ENCODE measurements at regions not wholly inside any gene's neighbourhood (a gene's known extent, or its start where the extent isn't known, plus 50 kb on each side); places are given as distances from the start of the nearest gene placed in this dataset.

GRCh38 chr21:37987668-37988067, 71.4 kb upstream of the KCNJ6 start:
- Histone ChIP-seq H3K9me3 (ENCODE audit: control insufficient read depth, insufficient read depth, low read depth, low read length) (no peaks in the 10 kb centered on the region), H3K4me3 (ENCODE audit: low read depth, low read length) (no peak overlapping the region), H3K36me3 (ENCODE audit: control insufficient read depth in 2 of 2, insufficient read depth in 1 of 2, low read length in 2 of 2) (no peaks in the 10 kb centered on the region), H3K27ac (ENCODE audit: extremely low read depth, low read depth, low read length) (0 out of 2 replicates have a peak overlapping the region, but pooled peaks have one; percentile 47), H3K4me1 (ENCODE audit: control insufficient read depth, insufficient read depth, low read length) (peaks cover 10% of the 10 kb centered on the region)
- ChIA-PET POLR2A (no interaction called here), CTCF (interaction anchor here (0.5 to 1.2 kb wide), 2 partner anchors 62 to 139 kb away, joined by 3 to 4 read pairs; no protein-coding TSS in a partner anchor)
- TF ChIP-seq ZNF133 (tag by site-specific recombination; IDR thresholded peaks at IDR 0.05) (no peak), ZNF510 (tag by site-specific recombination; IDR thresholded peaks at IDR 0.05; ENCODE audit: insufficient replicate concordance) (peak; percentile 90)

GRCh38 chr21:37993071-37993470, 76.8 kb upstream of the KCNJ6 start:
- TF ChIP-seq ZNF114 (tag by site-specific recombination; IDR thresholded peaks at IDR 0.05) (no peak), ZNF488 (tag by site-specific recombination; IDR thresholded peaks at IDR 0.05) (no peak), ZNF560 (tag by site-specific recombination; IDR thresholded peaks at IDR 0.05; ENCODE audit: borderline replicate concordance) (no peak), ZNF837 (tag by site-specific recombination; IDR thresholded peaks at IDR 0.05) (no peak), MEIS1 (CRISPR knock-in tag; IDR thresholded peaks at IDR 0.05; ENCODE audit: borderline replicate concordance) (no peak), HOXA7 (CRISPR knock-in tag; IDR thresholded peaks at IDR 0.05; ENCODE audit: borderline replicate concordance) (no peak), ZNF2 (tag by site-specific recombination; IDR thresholded peaks at IDR 0.05) (no peak), ZNF350 (tag by site-specific recombination; IDR thresholded peaks at IDR 0.05) (no peak), ZBTB26 (tag by site-specific recombination; optimal IDR thresholded peaks at IDR 0.05) (no peak), SCRT2 (tag by site-specific recombination; IDR thresholded peaks at IDR 0.05) (no peak), ZFHX2 (tag by site-specific recombination; conservative IDR thresholded peaks at IDR 0.05) (no peak), ZNF157 (tag by site-specific recombination; IDR thresholded peaks at IDR 0.05) (no peak), ZNF398 (tag by site-specific recombination; IDR thresholded peaks at IDR 0.05) (no peak)
- H3K4me3 ChIP-seq (ENCODE audit: low read depth, low read length) = no peak overlapping the region
- no peaks in the 10 kb centered on the region for H3K36me3 ChIP-seq (ENCODE audit: control insufficient read depth in 2 of 2, insufficient read depth in 1 of 2, low read length in 2 of 2)
- CTCF ChIA-PET = no interaction called here
- H3K9me3 ChIP-seq (ENCODE audit: control insufficient read depth, insufficient read depth, low read depth, low read length) = no peaks in the 10 kb centered on the region
- POLR2A ChIA-PET = interaction anchor here (0.8 kb wide), 1 partner anchor 12 kb away, joined by 3 read pairs; no protein-coding TSS in a partner anchor
- H3K27ac ChIP-seq (ENCODE audit: extremely low read depth, low read depth, low read length) = no peak overlapping the region
- H3K4me1 ChIP-seq (ENCODE audit: control insufficient read depth, insufficient read depth, low read length) = no peaks in the 10 kb centered on the region

GRCh38 chr21:37994211-37994610, 78.0 kb upstream of the KCNJ6 start:
- Histone ChIP-seq H3K27ac (ENCODE audit: extremely low read depth, low read depth, low read length) (no peak overlapping the region), H3K4me3 (ENCODE audit: low read depth, low read length) (no peak overlapping the region)
- CTCF ChIA-PET = interaction anchor here (1.2 kb wide), 1 partner anchor 77 kb away, joined by 3 read pairs; no protein-coding TSS in a partner anchor

More at GRCh38 chr21:37994211-37994610, 78.0 kb upstream of the KCNJ6 start:
- Histone ChIP-seq H3K36me3 (ENCODE audit: control insufficient read depth in 2 of 2, insufficient read depth in 1 of 2, low read length in 2 of 2) (no peaks in the 10 kb centered on the region), H3K9me3 (ENCODE audit: control insufficient read depth, insufficient read depth, low read depth, low read length) (no peaks in the 10 kb centered on the region), H3K4me1 (ENCODE audit: control insufficient read depth, insufficient read depth, low read length) (no peaks in the 10 kb centered on the region)
- POLR2A ChIA-PET = no interaction called here
- TF ChIP-seq ZBTB20 (tag by site-specific recombination; IDR thresholded peaks at IDR 0.05) (no peak), ZNF214 (tag by site-specific recombination; IDR thresholded peaks at IDR 0.05; ENCODE audit: borderline replicate concordance) (no peak), ZNF146 (tag by site-specific recombination; IDR thresholded peaks at IDR 0.05) (no peak), ZNF670 (tag by site-specific recombination; IDR thresholded peaks at IDR 0.05; ENCODE audit: low read depth) (no peak), ZNF747 (tag by site-specific recombination; IDR thresholded peaks at IDR 0.05) (no peak), ZNF596 (tag by site-specific recombination; IDR thresholded peaks at IDR 0.05) (no peak), GLI4 (tag by site-specific recombination; IDR thresholded peaks at IDR 0.05) (no peak), ZSCAN16 (tag by site-specific recombination; IDR thresholded peaks at IDR 0.05) (no peak), KLF8 (tag by site-specific recombination; IDR thresholded peaks at IDR 0.05) (no peak), ZNF530 (tag by site-specific recombination; IDR thresholded peaks at IDR 0.05; ENCODE audit: low read depth) (no peak), ZNF624 (tag by site-specific recombination; IDR thresholded peaks at IDR 0.05) (no peak), OVOL3 (tag by site-specific recombination; IDR thresholded peaks at IDR 0.05) (no peak), ZSCAN30 (tag by site-specific recombination; IDR thresholded peaks at IDR 0.05) (no peak)
